ENCODE measurements at regions not wholly inside any gene's neighbourhood (a gene's known extent, or its start where the extent isn't known, plus 50 kb on each side); places are given as distances from the start of the nearest gene placed in this dataset.

GRCh38 chr18:8882632-8883408 lies 177.5 kb downstream of the MTCL1 start (continued):
- TF ChIP-seq EGR1 (conservative IDR thresholded peaks at IDR 0.05) (peak; percentile 88), SMARCB1 (IDR thresholded peaks at IDR 0.05; ENCODE audit: insufficient read length, low read depth) (no peak), NCOA1 (IDR thresholded peaks at IDR 0.05; ENCODE audit: low read depth) (peak; percentile 50; the same call in 1 of the 2 replicates), MYBL2 (IDR thresholded peaks at IDR 0.05; ENCODE audit: low read depth) (peak; percentile 94), MYBL2 (CRISPR knock-in tag; IDR thresholded peaks at IDR 0.05; ENCODE audit: borderline replicate concordance) (no peak), PPARD (CRISPR knock-in tag; IDR thresholded peaks at IDR 0.05) (no peak), MAX (CRISPR knock-in tag; IDR thresholded peaks at IDR 0.05) (peak; percentile 70), ZNF384 (IDR thresholded peaks at IDR 0.05; ENCODE audit: low read depth, low read length) (0 out of 2 replicates have a peak, but pooled peaks have one; percentile 23), BHLHE40 (IDR thresholded peaks at IDR 0.05; ENCODE audit: low read length) (peak; percentile 81), ZKSCAN1 (IDR thresholded peaks at IDR 0.05; ENCODE audit: low read depth, low read length) (no peak), CEBPG (CRISPR knock-in tag; IDR thresholded peaks at IDR 0.05) (no peak), CEBPG (tag; conservative IDR thresholded peaks at IDR 0.05 in 1 of 2, IDR thresholded peaks at IDR 0.05 in 1 of 2) (peak in 1 of 2 experiments; percentile 57; a peak in 2 of 4 replicates), ZNF280B (CRISPR knock-in tag; IDR thresholded peaks at IDR 0.05) (no peak), TAF7 (tag; IDR thresholded peaks at IDR 0.05) (no peak), ZNF75A (CRISPR knock-in tag; IDR thresholded peaks at IDR 0.05) (no peak), ATF3 (IDR thresholded peaks at IDR 0.05) (peak; percentile 95), ATF3 (CRISPR knock-in tag; conservative IDR thresholded peaks at IDR 0.05) (no peak; the same call in 1 of the 2 replicates), TRIM25 (IDR thresholded peaks at IDR 0.05; ENCODE audit: borderline replicate concordance) (no peak), ZBTB11 (CRISPR knock-in tag; IDR thresholded peaks at IDR 0.05) (peak in 1 of 3 experiments; percentile 51; a peak in 1 of 6 replicates), SP1 (CRISPR knock-in tag; IDR thresholded peaks at IDR 0.05) (0 out of 2 replicates have a peak, but pooled peaks have one; percentile 20), LEF1 (IDR thresholded peaks at IDR 0.05) (peak; percentile 20; the same call in 1 of the 2 replicates)

Measured in K562 (cell line).